Thyroid gland (tissue), 4 donors: ENCODE measurements at regions not wholly inside any gene's neighbourhood (a gene's known extent, or its start where the extent isn't known, plus 50 kb on each side); places are given as distances from the start of the nearest gene placed in this dataset.

Experiments
- DNase-seq, 2 donors: peaks; one replicate each; pipeline ENCODE4 v3.0.0-alpha.2; 2019
- H3K27ac ChIP-seq, 3 donors: fragments of 200-600 bp; sonication (generic); 1 replicate in 2 of 3; 2 replicates in 1 of 3; pipeline ENCODE4 v1.5.1; 2016 to 2019; ENCODE audit warnings: mild to moderate bottlenecking in 1 of 3, moderate library complexity in 1 of 3
- H3K27me3 ChIP-seq: fragments of 200-600 bp; sonication (generic); one replicate; pipeline ENCODE4 v1.5.1; 2019
- H3K36me3 ChIP-seq, 2 donors: fragments of 200-600 bp; sonication (generic); one replicate each; pipeline ENCODE4 v1.5.1; 2016 to 2019
- H3K4me1 ChIP-seq, 2 donors: fragments of 200-600 bp; sonication (generic); one replicate each; pipeline ENCODE4 v1.5.1; 2017 to 2019
- H3K4me3 ChIP-seq, 3 donors: fragments of 200-600 bp; sonication (generic); replicated peaks in 1 of 3; 1 replicate in 2 of 3; 2 replicates in 1 of 3; pipeline ENCODE4 v1.5.1; 2016; ENCODE audit warnings: mild to moderate bottlenecking in 1 of 3
- H3K9me3 ChIP-seq: fragments of 200-600 bp; sonication (generic); one replicate; pipeline ENCODE4 v1.5.1; 2017
- POLR2A ChIP-seq, 2 donors: fragments of 450-650 bp; IDR thresholded peaks; one replicate each; pipeline ENCODE4 v1.6.1; 2017; ENCODE audit warnings: antibody characterized with exemption in 2 of 2, mild to moderate bottlenecking in 2 of 2, moderate library complexity in 1 of 2
- WGBS, 2 donors: methylation state at CpG; one replicate each; pipeline ENCODE4 v1.1.5; 2017; 5-methylcytosine and 5-hydroxymethylcytosine counted together
- intact Hi-C: fragments of 100-400 bp; cut with DNase I; formaldehyde crosslinking; loops from one replicate; pipeline ENCODE4 v1.15.1; 2023
- TF ChIP-seq, protein P1 (sequence below), 6 experiments: fragments of 200-600 bp in 3 of 6; fragments of 450-650 bp in 3 of 6; sonication (generic) in 3 of 6; IDR thresholded peaks; one replicate each; pipeline ENCODE4 v1.5.1; 2016 to 2019; ENCODE audit warnings: antibody characterized with exemption in 6 of 6, mild to moderate bottlenecking in 2 of 6, inconsistent platforms in 1 of 6, moderate library complexity in 1 of 6

DNA sequence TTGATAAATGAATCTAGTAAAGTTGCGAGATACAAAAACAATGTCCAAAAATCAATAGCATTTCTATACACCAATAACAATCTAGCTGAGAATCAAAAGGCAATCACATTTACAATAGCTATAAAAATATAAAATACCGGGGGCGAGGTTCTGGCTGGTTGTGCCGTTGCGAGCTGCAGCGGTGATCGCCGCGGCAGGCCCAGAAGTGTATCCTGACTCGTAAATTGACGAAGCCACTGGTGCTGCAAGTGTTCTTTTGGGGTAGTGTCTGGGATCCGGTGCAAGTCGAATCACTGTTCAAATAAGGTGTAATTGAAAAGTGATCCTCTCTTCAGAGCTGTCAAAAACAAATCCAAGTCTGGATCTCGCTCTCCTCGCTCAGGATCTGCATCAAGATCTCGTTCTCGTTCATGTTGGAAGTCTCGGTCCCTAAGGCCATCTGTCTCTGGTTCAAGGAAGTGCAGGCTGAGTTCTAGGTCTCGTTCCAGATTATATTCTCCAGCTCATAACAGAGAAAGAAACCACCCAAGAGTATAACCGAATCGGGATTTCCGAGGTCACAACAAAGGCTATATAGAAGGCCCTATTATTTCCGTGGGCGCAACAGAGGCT, 80.1 kb upstream of the STT3B start:
- H3K4me1 ChIP-seq = no peaks in the 10 kb centered on the region
- H3K4me3 ChIP-seq = no peak overlapping the region
- H3K36me3 ChIP-seq = no peaks in the 10 kb centered on the region
- DNase-seq = no peak
- TF ChIP-seq POLR2A (IDR thresholded peaks at IDR 0.05) = no peak
- TF ChIP-seq, protein P1, sequence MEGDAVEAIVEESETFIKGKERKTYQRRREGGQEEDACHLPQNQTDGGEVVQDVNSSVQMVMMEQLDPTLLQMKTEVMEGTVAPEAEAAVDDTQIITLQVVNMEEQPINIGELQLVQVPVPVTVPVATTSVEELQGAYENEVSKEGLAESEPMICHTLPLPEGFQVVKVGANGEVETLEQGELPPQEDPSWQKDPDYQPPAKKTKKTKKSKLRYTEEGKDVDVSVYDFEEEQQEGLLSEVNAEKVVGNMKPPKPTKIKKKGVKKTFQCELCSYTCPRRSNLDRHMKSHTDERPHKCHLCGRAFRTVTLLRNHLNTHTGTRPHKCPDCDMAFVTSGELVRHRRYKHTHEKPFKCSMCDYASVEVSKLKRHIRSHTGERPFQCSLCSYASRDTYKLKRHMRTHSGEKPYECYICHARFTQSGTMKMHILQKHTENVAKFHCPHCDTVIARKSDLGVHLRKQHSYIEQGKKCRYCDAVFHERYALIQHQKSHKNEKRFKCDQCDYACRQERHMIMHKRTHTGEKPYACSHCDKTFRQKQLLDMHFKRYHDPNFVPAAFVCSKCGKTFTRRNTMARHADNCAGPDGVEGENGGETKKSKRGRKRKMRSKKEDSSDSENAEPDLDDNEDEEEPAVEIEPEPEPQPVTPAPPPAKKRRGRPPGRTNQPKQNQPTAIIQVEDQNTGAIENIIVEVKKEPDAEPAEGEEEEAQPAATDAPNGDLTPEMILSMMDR (IDR thresholded peaks at IDR 0.05) = no peak
- H3K9me3 ChIP-seq = no peaks in the 10 kb centered on the region
- no peaks in the 10 kb centered on the region for H3K27me3 ChIP-seq
- intact Hi-C loops = no loop called here
- H3K27ac ChIP-seq = no peak overlapping the region
- WGBS, 2 donors = 94 to 97% methylated on average over 24 of the region's 24 CpGs

DNA sequence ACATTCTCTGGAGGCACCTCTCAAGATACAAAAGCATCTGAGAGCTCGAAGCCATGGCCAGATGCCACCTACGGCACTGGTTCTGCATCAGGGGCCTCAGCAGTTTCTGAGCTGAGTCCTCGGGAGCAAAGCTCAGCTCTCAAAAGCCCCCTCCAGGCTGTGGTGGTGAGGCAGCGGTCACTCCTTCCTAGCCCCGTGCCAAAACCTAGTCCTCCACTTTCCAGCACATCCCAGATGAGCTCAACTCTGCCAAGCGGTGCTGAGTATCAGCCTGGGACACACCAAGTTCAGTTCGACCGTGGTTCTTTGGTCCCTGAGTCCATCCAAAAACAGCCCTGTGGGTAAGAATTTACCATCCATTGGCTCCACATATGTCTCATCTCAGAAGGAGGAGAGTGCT, 79.3 kb upstream of the STT3B start:
- no peaks in the 10 kb centered on the region for H3K36me3 ChIP-seq
- no peak for TF ChIP-seq POLR2A (IDR thresholded peaks at IDR 0.05)
- TF ChIP-seq, protein P1 (IDR thresholded peaks at IDR 0.05) = no peak
- intact Hi-C loops = no loop called here
- DNase-seq = no peak
- H3K9me3 ChIP-seq = no peaks in the 10 kb centered on the region
- WGBS, 2 donors = 86 to 93% methylated on average over 8 of the region's 8 CpGs
- no peaks in the 10 kb centered on the region for H3K27me3 ChIP-seq
- no peaks in the 10 kb centered on the region for H3K4me1 ChIP-seq
- H3K27ac ChIP-seq = no peak overlapping the region
- no peak overlapping the region for H3K4me3 ChIP-seq

DNA sequence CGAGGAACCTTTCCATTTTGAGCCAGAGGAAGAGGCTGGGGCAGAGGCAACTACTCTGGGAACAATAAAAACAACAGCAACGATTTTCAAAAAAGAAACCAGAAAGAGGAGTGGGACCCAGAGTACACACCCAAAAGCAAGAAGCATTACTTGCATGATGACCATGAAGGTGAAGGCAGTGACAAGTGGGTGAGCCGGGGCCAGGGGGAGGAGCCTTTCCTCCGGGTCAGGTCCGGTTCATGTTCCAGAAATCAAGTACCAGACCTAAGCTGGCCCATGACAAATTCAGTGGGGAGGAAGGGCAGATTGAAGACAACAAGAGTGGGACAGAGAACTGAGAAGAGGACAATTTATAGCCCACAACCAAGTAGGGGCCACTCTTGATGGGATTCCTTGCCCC, 77.2 kb upstream of the STT3B start:
- Histone ChIP-seq H3K4me1 (no peaks in the 10 kb centered on the region), H3K27ac (no peak overlapping the region), H3K27me3 (no peaks in the 10 kb centered on the region), H3K36me3 (no peaks in the 10 kb centered on the region), H3K4me3 (no peak overlapping the region), H3K9me3 (no peaks in the 10 kb centered on the region)
- intact Hi-C loops = no loop called here
- DNase-seq = no peak
- TF ChIP-seq POLR2A (IDR thresholded peaks at IDR 0.05) = no peak
- TF ChIP-seq, protein P1 (IDR thresholded peaks at IDR 0.05) = no peak
- WGBS, 2 donors = 77 to 79% methylated on average over 5 of the region's 5 CpGs

DNA sequence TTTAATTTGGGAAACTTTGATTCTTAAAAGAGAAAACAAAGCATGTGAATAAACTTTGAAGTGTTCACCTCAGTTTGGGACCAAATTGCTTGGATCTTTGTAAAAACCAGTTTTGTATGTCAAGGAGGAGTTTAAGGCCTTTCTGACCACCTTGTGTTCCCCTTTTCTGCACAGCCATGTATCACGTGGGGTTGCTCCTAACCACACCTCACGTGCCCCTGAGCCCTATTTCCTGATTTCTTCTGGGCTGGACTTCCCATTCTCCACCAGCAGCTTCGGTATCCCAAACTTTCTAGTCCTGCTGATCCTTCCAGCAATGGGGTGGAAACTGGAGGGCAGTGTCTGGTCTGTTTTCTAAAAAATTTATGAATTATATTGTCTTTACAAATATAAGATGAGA, 76.4 kb upstream of the STT3B start:
- TF ChIP-seq, protein P1 (IDR thresholded peaks at IDR 0.05) = no peak
- TF ChIP-seq POLR2A (IDR thresholded peaks at IDR 0.05) = no peak
- H3K36me3 ChIP-seq = no peaks in the 10 kb centered on the region
- H3K4me1 ChIP-seq = no peaks in the 10 kb centered on the region
- no peak overlapping the region for H3K27ac ChIP-seq
- intact Hi-C loops = no loop called here
- no peaks in the 10 kb centered on the region for H3K9me3 ChIP-seq
- no peak for DNase-seq
- WGBS, 2 donors = 79 to 90% methylated on average over 3 of the region's 3 CpGs
- no peaks in the 10 kb centered on the region for H3K27me3 ChIP-seq
- no peak overlapping the region for H3K4me3 ChIP-seq

DNA sequence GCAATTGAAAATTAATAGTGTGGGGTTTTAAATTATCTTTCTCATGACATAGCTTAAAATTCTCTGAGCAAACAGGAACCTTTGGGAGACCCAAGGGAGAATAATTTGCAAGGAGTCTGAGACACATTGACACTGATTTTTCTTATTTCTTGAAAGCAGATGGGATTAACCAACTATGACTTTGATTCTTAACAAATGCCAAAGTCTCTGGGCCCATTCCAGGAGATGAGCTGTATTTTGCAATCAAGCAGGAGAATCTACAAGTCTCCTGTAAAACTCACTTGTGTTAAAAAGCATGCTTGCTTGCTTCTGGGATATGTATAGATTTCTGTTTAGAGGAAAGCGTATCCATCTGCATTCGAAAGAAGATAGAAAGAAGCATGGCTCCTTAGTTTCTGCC, 71.3 kb upstream of the STT3B start:
- no peaks in the 10 kb centered on the region for H3K27me3 ChIP-seq
- TF ChIP-seq POLR2A (IDR thresholded peaks at IDR 0.05) = no peak
- TF ChIP-seq, protein P1 (IDR thresholded peaks at IDR 0.05) = no peak
- H3K4me1 ChIP-seq = no peaks in the 10 kb centered on the region
- no peaks in the 10 kb centered on the region for H3K9me3 ChIP-seq
- intact Hi-C loops = no loop called here
- 97 to 99% methylated on average over 2 of the region's 2 CpGs for WGBS, 2 donors
- H3K4me3 ChIP-seq = no peak overlapping the region
- no peak overlapping the region for H3K27ac ChIP-seq
- no peak for DNase-seq
- H3K36me3 ChIP-seq = no peaks in the 10 kb centered on the region
